H54 (cell line): ENCODE measurements at regions not wholly inside any gene's neighbourhood (a gene's known extent, or its start where the extent isn't known, plus 50 kb on each side); places are given as distances from the start of the nearest gene placed in this dataset.

ENCODE experiments used
- DNase-seq: peaks from one replicate; pipeline ENCODE4 v3.0.0; 2011; ENCODE audit warnings: low spot score, mixed read lengths; ENCODE audit not compliant: insufficient read length
- FAIRE-seq: peaks from 3 replicates; lab custom pipeline; 2011; peaks lifted over from hg19 to GRCh38; lab: Jason Lieb, UNC
- POLR2A ChIP-seq: IDR thresholded peaks from 2 replicates; pipeline ENCODE4 v1.6.1; 2011; ENCODE audit warnings: low read depth, mild to moderate bottlenecking, low read length

DNA sequence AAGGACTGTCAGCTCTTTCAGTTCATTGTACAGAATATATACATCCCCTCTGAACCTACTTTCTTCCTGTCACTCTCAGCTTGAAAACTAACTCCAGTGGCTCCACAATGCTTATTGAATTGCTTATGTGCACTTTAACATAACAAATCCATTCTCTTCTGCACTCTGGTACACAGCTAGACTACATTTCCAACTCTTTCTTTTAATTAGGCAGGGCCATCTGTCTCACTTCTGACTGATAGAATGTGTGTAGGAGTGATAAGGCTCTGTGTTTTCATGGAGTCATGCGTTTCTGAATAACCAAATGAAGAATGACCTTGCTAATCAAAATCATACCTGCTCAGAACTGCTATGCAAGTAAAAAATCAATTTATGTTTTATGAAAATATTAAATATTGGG lies 278.5 kb upstream of the CCDC179 start:
- TF ChIP-seq POLR2A: no peak
- DNase-seq: no peak
- no peak for FAIRE-seq

DNA sequence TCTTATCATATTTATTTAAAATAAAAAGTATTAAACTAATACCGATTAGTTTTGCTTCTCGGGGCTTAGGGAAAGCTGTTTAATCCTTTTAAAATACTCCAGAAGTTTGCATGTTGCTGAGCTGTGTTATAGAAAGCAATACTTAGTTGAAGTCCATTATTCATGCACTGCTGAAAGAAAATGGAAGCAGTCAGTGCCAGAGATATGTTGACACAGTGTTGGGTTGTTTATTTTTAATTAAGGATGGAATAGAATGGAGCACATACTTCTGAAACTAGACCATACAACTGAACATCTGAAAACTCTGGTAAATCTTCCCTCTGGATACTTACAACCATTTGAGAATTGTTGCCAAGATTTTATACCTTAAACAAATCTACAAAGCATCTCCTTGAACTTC lies 282.7 kb upstream of the CCDC179 start:
- TF ChIP-seq POLR2A: no peak
- FAIRE-seq (no peak), DNase-seq (no peak)

DNA sequence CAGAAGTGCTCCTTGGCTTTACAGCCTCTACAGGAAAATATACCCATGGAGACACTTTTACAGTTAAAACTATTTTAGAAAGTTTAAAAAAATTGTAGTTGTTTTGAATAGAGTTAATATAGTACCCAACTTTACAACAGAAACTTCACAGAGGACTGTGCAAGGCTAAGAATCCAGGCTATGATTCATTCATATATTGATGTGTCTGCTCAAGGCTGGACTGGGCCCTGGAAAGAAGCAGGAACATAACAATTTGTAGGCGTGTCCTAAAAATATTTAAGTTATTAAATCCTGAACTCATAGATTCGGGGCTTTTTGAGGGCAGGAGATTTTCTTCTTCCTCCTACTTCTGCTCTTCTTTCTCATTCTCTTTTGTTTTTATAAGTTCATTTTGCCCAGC lies 291.5 kb upstream of the CCDC179 start:
- no peak for FAIRE-seq
- no peak for TF ChIP-seq POLR2A
- DNase-seq: no peak

DNA sequence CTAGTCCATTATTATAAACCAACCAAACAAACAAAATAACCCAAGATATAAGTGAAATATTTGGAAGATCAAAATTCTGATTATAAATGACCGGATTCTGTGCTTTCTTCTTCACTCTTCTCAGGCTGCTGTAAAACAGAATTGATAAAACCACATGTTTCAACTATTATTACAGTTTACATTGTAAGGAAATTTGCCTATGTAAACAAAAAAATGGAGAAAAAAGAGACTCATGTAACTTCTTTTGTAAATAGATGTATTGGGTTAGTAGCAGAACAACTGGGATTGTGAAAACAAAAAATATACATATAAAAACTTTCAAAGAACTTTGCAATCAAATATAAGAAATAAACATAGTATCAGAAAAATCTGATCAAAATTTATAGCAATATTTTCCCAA lies 295.2 kb upstream of the CCDC179 start:
- DNase-seq (no peak), FAIRE-seq (no peak)
- TF ChIP-seq POLR2A: no peak

DNA sequence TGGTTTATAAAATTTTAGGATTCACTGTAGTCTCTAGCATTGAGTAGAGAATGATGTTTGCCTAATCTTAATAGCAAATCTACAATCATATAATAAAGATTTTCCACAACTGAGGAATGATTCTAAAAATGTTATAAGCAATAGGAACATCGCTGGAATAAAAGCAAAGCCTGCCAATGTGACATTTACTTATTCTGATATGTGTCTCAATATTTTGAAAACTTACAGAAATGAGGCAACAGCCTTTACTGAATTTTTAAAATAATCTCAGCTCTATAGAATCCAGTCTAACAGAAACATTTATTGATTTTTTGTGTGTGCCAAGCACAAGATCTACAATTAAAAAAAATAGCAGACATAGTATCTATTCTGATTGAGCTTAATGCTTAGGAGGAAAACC lies 303.7 kb upstream of the CCDC179 start:
- FAIRE-seq (no peak), DNase-seq (no peak)

DNA sequence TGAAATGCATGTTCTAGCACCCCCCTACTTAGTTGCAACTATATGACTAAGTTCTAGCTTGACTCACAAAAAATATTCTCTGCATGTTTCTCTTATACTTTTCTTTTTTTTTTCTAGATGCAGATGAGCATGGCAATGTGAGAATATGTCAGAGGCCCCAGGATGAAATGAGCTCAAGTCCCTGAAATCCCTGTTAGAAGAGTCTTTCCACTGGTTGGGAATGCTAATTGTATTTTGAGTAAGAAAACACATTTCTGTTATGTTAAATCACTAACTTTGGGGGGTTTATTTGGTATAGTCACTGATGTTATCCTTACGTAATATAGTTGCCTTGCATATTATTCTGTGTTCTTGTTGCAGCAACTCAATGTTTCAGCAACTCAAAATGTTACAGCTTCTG lies 306.1 kb upstream of the CCDC179 start:
- FAIRE-seq (no peak), DNase-seq (no peak)
- no peak for TF ChIP-seq POLR2A

More for the DNA sequence above, 303.7 kb upstream of the CCDC179 start:
- TF ChIP-seq POLR2A: no peak

DNA sequence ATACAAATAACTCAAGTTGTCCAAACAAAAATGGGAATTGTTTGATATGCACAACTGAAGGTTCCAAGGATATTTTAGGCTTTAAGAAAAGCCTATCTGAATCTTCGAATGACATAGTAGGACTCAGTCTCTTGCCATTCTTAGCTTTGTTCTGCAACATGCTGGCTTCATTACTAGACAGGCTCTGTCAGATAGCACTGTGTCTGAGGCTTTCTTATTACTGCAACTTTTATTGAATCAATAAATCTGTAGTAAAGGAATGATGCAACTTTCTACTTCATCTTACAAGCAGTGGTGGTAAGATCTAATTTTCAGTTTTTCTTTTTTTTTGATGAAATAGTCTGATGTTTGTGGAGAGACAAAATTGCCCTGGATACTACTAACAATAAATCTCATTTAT lies 319.3 kb upstream of the CCDC179 start:
- no peak for TF ChIP-seq POLR2A
- no peak for FAIRE-seq
- no peak for DNase-seq

DNA sequence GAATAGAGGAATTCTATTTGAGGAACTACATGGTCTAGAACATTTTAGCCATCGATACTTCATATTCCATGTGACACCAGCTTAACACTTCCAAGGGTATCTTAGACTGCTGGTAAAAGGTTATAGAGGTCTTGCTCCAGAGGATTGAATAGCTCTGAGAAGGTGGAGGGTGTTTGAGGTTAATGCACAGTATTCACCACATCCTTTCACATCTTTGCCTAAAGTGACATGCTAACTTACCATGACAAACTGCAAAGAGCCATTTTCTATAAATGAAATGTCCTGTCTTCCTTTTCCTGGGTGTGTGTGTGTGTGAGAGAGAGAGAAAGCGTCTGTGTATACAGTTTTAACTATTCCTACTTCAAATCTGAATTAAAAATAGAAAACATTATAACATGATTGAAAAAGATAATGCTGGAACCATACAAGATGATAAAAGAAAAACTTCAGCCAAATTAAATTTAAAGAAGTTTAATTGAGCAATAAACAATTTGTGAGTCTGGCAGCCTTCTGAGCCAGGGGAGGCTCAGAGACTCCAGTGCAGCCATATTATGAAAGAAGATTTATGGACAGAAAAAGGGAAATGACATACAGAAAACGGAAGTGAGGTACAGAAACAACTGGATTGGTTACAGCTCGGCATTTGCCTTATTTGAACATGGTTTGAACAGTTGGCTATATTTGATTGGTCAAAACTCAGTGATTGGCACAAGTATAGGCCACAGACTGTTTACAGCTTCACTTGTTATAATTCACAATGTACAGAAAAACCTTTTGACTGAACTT lies 320.9 kb upstream of the CCDC179 start:
- no peak for TF ChIP-seq POLR2A
- no peak for FAIRE-seq

DNA sequence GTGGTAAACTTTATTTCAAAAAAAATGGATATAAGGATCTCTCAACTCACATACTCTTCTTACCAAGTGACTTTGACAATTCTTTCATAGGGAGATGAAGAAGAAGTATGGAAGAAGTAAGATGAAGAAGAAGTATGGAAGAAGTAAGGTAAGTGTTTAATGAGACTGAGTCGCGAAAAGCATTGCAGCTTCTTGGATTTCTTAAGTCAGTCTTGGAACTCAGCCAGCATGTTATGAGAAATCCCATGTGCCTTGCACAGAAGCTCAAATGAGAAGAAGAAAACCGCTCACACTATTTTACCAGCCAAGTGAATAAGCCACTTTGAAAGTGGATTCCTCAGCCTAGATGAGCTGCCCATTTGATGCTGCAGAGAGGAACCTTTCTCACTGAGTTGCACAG lies 332.0 kb upstream of the CCDC179 start:
- no peak for DNase-seq
- no peak for FAIRE-seq
- no peak for TF ChIP-seq POLR2A

More for the DNA sequence above, 320.9 kb upstream of the CCDC179 start:
- no peak for DNase-seq

DNA sequence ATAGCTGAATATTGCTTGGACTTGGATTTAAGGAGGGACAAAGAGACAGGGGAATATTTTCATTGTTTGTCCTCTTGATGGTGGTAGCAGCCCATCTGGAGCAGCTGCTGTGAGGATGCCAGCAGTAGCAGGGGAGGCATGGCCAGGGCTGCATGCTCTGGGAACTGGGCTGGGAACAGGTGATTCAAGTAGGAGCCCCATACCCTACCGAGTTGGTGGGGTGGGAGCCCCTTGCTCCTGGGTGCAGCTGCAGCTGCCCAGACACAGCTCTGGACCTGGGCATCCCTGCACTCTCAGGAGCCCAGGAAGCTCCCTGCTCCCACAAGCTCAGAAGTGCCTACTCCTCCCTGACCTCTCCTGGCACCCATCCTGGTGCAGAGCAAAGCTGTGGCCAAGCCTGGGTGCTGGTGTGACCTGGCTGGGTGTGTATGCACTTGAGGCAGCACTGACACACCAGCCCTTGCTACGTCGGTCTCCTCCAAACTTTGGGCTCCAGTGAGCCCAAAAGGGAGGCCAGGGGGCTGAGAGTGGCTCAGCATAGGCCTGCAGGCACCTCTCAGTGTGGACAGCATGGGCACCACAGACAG lies 341.8 kb upstream of the CCDC179 start:
- TF ChIP-seq POLR2A: no peak
- DNase-seq (no peak), FAIRE-seq (no peak)

DNA sequence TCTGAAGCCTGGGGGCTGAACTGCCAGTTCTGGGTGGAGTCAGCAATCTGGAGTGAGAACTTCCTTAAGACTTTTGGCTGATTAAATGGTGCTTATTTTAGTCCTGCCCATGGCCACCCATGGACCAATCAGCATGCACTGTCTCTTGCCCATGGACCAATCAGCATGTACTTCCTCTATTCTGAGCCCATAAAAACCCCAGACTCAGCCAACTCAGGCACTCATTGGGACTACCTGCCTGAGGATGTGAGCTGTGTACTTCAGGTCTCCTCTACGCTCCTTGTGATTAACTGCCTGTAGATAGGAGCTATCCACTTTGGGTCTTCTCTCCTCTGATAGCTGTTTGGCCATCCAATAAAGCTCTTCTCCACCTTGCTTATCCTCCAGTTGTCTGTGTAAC lies 342.3 kb upstream of the CCDC179 start:
- TF ChIP-seq POLR2A: no peak
- DNase-seq (no peak), FAIRE-seq (no peak)

DNA sequence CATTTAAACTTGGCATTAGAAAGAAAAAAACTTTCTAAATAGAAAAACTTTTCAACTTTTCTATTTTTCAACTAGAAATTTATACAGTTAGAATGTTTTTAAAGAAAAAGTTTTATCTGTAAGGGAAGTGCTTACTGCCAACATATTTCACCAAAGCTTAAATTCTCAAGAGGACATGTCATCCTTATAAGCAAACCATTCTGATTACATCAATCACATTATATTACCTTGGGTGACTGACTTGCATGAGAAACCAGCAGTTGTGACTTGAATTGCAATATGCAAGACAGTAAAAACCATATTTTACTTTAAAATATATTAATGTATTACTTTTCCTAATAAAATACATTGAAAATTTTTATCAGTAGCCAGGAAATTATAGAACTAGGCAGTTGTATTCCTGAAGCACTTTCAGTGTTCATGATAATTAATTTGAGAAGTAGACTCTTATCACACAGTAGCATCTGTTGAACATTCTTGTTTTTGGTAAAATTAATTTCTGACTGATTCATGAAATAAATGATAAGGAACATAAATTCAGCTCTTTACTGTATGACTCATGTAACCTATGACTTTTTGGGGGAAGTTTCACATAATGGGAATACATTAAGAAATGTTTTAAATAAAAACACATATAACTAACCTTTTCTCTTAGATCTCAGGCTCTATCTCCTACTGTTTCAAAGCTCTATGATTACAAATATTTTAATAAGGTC lies 345.0 kb upstream of the CCDC179 start:
- FAIRE-seq (peak; percentile 62), DNase-seq (no peak)
- TF ChIP-seq POLR2A: no peak

DNA sequence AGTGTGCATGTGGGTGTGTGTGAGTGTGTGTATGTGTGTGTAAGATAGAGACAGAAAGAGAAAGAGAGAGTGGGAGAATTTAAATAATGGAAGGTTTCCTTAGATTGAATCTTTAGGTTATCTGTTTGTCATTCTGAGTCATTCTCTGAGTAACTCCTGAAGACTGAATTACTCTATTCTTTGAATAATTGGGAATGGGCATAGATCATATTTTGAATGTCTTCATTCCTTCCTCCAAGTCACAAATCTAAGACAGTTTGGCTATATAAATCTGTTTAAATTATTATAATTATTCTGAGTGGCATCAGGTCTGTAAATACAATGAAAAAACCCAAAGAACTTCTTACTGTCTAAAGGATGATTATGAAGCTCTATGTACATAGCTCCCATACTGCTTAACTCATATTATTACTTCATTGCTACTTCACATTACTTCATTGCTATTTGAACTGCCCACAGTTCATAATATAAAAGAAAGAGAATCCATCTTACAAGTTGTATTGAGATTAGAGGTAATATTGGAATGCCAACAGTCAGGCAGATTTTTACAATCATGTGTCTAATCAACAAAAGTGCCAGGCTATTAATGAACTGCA lies 346.6 kb upstream of the CCDC179 start:
- no peak for TF ChIP-seq POLR2A
- no peak for DNase-seq
- no peak for FAIRE-seq

DNA sequence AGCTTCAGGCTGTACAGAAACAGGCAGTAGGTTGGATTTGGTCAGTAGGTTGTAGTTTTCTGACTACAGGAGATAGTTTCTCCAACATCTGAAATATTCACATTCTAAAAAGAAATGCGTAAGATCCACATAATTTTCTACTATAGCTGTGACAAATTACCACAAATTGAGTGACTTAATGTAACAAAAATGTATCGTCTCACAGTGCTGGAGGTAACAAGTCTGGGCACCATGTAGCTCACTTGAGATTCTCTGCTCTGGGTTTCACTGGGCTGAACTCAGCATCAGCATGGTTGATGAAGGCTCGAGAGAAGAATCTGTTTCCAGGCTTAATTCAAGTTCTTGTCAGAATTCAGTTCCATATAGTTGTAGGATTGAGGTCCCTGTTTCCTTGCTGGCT lies 350.9 kb upstream of the CCDC179 start:
- FAIRE-seq (no peak), DNase-seq (no peak)
- no peak for TF ChIP-seq POLR2A
